HEK293T (cell line): ENCODE measurements at regions not wholly inside any gene's neighbourhood (a gene's known extent, or its start where the extent isn't known, plus 50 kb on each side); places are given as distances from the start of the nearest gene placed in this dataset.

Source experiments
- CTCF ChIA-PET: fragments of 350-600 bp; formaldehyde crosslinking; extraction: SDS; loops from one replicate; lab custom pipeline; 2021; ENCODE audit warnings: antibody characterized with exemption, inconsistent platforms; lab: Yijun Ruan, JAX
- POLR2A ChIA-PET: fragments of 350-600 bp; formaldehyde crosslinking; extraction: SDS; loops from one replicate; lab custom pipeline; 2020; ENCODE audit warnings: antibody characterized with exemption, inconsistent platforms; lab: Yijun Ruan, JAX
- DNase-seq: peaks from one replicate; pipeline ENCODE4 v3.0.0; 2012; ENCODE audit warnings: mixed read lengths; ENCODE audit errors: extremely low spot score
- ARNT ChIP-seq: fragments of 450-650 bp; IDR thresholded peaks from 2 replicates; pipeline ENCODE4 v1.6.1; 2017; ENCODE audit warnings: mild to moderate bottlenecking
- BHLHE40 ChIP-seq: fragments of 450-650 bp; IDR thresholded peaks from 2 replicates; pipeline ENCODE4 v1.6.1; 2016; ENCODE audit warnings: mild to moderate bottlenecking, moderate library complexity, borderline replicate concordance
- CTBP1 ChIP-seq: fragments of 450-650 bp; IDR thresholded peaks from 2 replicates; pipeline ENCODE4 v1.6.1; 2016; ENCODE audit warnings: borderline replicate concordance
- ELF4 ChIP-seq: fragments of 450-650 bp; IDR thresholded peaks from 2 replicates; pipeline ENCODE4 v1.6.1; 2017; ENCODE audit warnings: antibody characterized with exemption
- FOXA1 ChIP-seq: fragments of 450-650 bp; IDR thresholded peaks from 2 replicates; pipeline ENCODE4 v1.6.1; 2016; ENCODE audit warnings: mild to moderate bottlenecking
- FOXK2 ChIP-seq: fragments of 450-650 bp; IDR thresholded peaks from 2 replicates; pipeline ENCODE4 v1.6.1; 2016; ENCODE audit warnings: mild to moderate bottlenecking
- FOXM1 ChIP-seq: fragments of 450-650 bp; IDR thresholded peaks from 2 replicates; pipeline ENCODE4 v1.6.1; 2017; ENCODE audit warnings: mild to moderate bottlenecking, borderline replicate concordance
- HDGF ChIP-seq: fragments of 450-650 bp; IDR thresholded peaks from 2 replicates; pipeline ENCODE4 v1.6.1; 2017; ENCODE audit warnings: antibody characterized with exemption, borderline replicate concordance
- L3MBTL2 ChIP-seq: fragments of 450-650 bp; conservative IDR thresholded peaks from 2 replicates; pipeline ENCODE4 v1.6.1; 2016; ENCODE audit warnings: mild to moderate bottlenecking
- LEF1 ChIP-seq: fragments of 450-650 bp; IDR thresholded peaks from 2 replicates; pipeline ENCODE4 v1.6.1; 2017; ENCODE audit warnings: mild to moderate bottlenecking, borderline replicate concordance
- NFRKB ChIP-seq: fragments of 450-650 bp; IDR thresholded peaks from 2 replicates; pipeline ENCODE4 v1.6.1; 2016; ENCODE audit warnings: mild to moderate bottlenecking, moderate library complexity
- PKNOX1 ChIP-seq: fragments of 450-650 bp; IDR thresholded peaks from 2 replicates; pipeline ENCODE4 v1.6.1; 2016
- SP1 ChIP-seq: fragments of 450-650 bp; IDR thresholded peaks from 2 replicates; pipeline ENCODE4 v1.6.1; 2017
- SUZ12 ChIP-seq: fragments of 450-650 bp; IDR thresholded peaks from 2 replicates; pipeline ENCODE4 v1.6.1; 2016; ENCODE audit warnings: mild to moderate bottlenecking
- TARDBP ChIP-seq: fragments of 450-650 bp; IDR thresholded peaks from 2 replicates; pipeline ENCODE4 v1.6.1; 2016
- ZNF384 ChIP-seq: fragments of 450-650 bp; IDR thresholded peaks from 2 replicates; pipeline ENCODE4 v1.6.1; 2016

GRCh38 chr13:31853643-31854326, 114.5 kb downstream of the RXFP2 start:
- no peak for TF ChIP-seq FOXM1
- TF ChIP-seq HDGF = no peak
- TF ChIP-seq ARNT = no peak
- TF ChIP-seq ELF4 = no peak
- no peak for TF ChIP-seq SP1
- POLR2A ChIA-PET = no interaction called here
- DNase-seq = no peak
- CTCF ChIA-PET = no interaction called here

GRCh38 chr13:31859571-31859970, 120.2 kb downstream of the RXFP2 start:
- CTCF ChIA-PET = interaction anchor here (0.6 kb wide), 1 partner anchor 9 kb away, joined by 3 read pairs; no protein-coding TSS in a partner anchor
- TF ChIP-seq ARNT (no peak), L3MBTL2 (no peak), TARDBP (no peak), PKNOX1 (no peak), BHLHE40 (no peak), CTBP1 (no peak), NFRKB (no peak), ELF4 (no peak), FOXM1 (no peak), HDGF (no peak), FOXA1 (no peak), ZNF384 (no peak)
- POLR2A ChIA-PET = interaction anchor here (0.7 kb wide), 1 partner anchor 18 kb away, joined by 3 read pairs; no protein-coding TSS in a partner anchor
- no peak for DNase-seq

GRCh38 chr13:31860002-31860401, 120.7 kb downstream of the RXFP2 start:
- TF ChIP-seq LEF1 (no peak), SP1 (no peak), NFRKB (no peak), ELF4 (no peak), SUZ12 (no peak), HDGF (no peak), BHLHE40 (no peak), FOXK2 (no peak), L3MBTL2 (no peak), FOXM1 (no peak), TARDBP (no peak), ZNF384 (no peak), ARNT (no peak), PKNOX1 (no peak)
- POLR2A ChIA-PET = no interaction called here
- CTCF ChIA-PET = interaction anchor here (0.6 kb wide), 1 partner anchor 10 kb away, joined by 3 read pairs; no protein-coding TSS in a partner anchor
- DNase-seq = no peak

GRCh38 chr13:31862828-31863227, 123.5 kb downstream of the RXFP2 start:
- no peak for DNase-seq
- CTCF ChIA-PET = no interaction called here
- no peak for TF ChIP-seq LEF1
- no peak for TF ChIP-seq NFRKB
- no peak for TF ChIP-seq BHLHE40
- TF ChIP-seq FOXK2 = no peak
- TF ChIP-seq SUZ12 = no peak
- no peak for TF ChIP-seq CTBP1
- no peak for TF ChIP-seq L3MBTL2
- POLR2A ChIA-PET = no interaction called here

- ChIA-PET CTCF (no interaction called here), POLR2A (no interaction called here)
- DNase-seq = no peak
- TF ChIP-seq SP1 (no peak), BHLHE40 (no peak), TARDBP (no peak)
Observed at GRCh38 chr13:31864307-31864706, 125.0 kb downstream of the RXFP2 start.

GRCh38 chr13:31866099-31866498, 126.8 kb downstream of the RXFP2 start:
- DNase-seq = no peak
- no peak for TF ChIP-seq CTBP1
- no peak for TF ChIP-seq NFRKB
- TF ChIP-seq ARNT = no peak
- TF ChIP-seq LEF1 = no peak
- no peak for TF ChIP-seq L3MBTL2
- no peak for TF ChIP-seq SP1
- no peak for TF ChIP-seq PKNOX1
- no peak for TF ChIP-seq BHLHE40
- TF ChIP-seq FOXM1 = no peak
- TF ChIP-seq ZNF384 = no peak
- no peak for TF ChIP-seq TARDBP
- TF ChIP-seq FOXK2 = no peak
- TF ChIP-seq SUZ12 = no peak
- no peak for TF ChIP-seq HDGF
- ChIA-PET POLR2A (no interaction called here), CTCF (no interaction called here)
